H1 (cell line): ENCODE measurements at regions not wholly inside any gene's neighbourhood (a gene's known extent, or its start where the extent isn't known, plus 50 kb on each side); places are given as distances from the start of the nearest gene placed in this dataset.

ENCODE experiments used
- CBX5 ChIP-seq: fragments of 300-800, 300-1000 bp; sonication (generic); IDR thresholded peaks from 2 replicates; pipeline ENCODE4 v1.7.1; 2016; ENCODE audit warnings: antibody characterized with exemption, low read length, low read depth
- CEBPB ChIP-seq: IDR thresholded peaks from 2 replicates; pipeline ENCODE4 v1.6.1; 2012; ENCODE audit warnings: low read depth, low read length
- EP300 ChIP-seq, 2 experiments: IDR thresholded peaks; 1 replicate in 1 of 2; 2 replicates in 1 of 2; pipeline ENCODE4 v1.6.1; 2011 to 2012; ENCODE audit warnings: low read depth in 2 of 2, low read length in 2 of 2, mild to moderate bottlenecking in 2 of 2, borderline replicate concordance in 1 of 2, inconsistent platforms in 1 of 2, moderate library complexity in 1 of 2
- FOSL1 ChIP-seq: IDR thresholded peaks from 2 replicates; pipeline ENCODE4 v1.6.1; 2011; ENCODE audit warnings: mild to moderate bottlenecking, low read depth, low read length, moderate library complexity; ENCODE audit not compliant: insufficient read depth
- HDAC2 ChIP-seq, 2 experiments: fragments of 300-600 bp in 1 of 2; sonication (generic) in 1 of 2; IDR thresholded peaks; 2 replicates each; pipeline ENCODE4 v1.6.1; 2011 to 2012; ENCODE audit warnings: low read depth in 2 of 2, low read length in 2 of 2, mild to moderate bottlenecking in 2 of 2, moderate library complexity in 2 of 2, borderline replicate concordance in 1 of 2, inconsistent platforms in 1 of 2
- JUN ChIP-seq: IDR thresholded peaks from 2 replicates; pipeline ENCODE4 v1.6.1; 2011; ENCODE audit warnings: low read depth, mild to moderate bottlenecking, improper control_type of control experiment, low read length
- JUND ChIP-seq: IDR thresholded peaks from 2 replicates; pipeline ENCODE4 v1.6.1; 2011; ENCODE audit warnings: mild to moderate bottlenecking, improper control_type of control experiment, low read length
- POLR2A ChIP-seq, 2 experiments: IDR thresholded peaks; 1 replicate in 1 of 2; 2 replicates in 1 of 2; pipeline ENCODE4 v1.6.1; 2011; ENCODE audit warnings: low read depth in 2 of 2, low read length in 2 of 2, mild to moderate bottlenecking in 2 of 2; ENCODE audit errors: control extremely low read depth in 1 of 2
- TAF1 ChIP-seq: IDR thresholded peaks from 2 replicates; pipeline ENCODE4 v1.6.1; 2011; ENCODE audit warnings: mild to moderate bottlenecking, low read depth, low read length
- ZNF274 ChIP-seq: IDR thresholded peaks from 2 replicates; pipeline ENCODE4 v1.7.0; 2012; ENCODE audit warnings: low read length, borderline replicate concordance; ENCODE audit errors: extremely low read depth
- TF ChIP-seq, protein P1 (sequence below): IDR thresholded peaks from 2 replicates; pipeline ENCODE4 v1.6.1; 2012; ENCODE audit warnings: inconsistent platforms
- TF ChIP-seq, protein P2 (sequence below), 3 experiments: IDR thresholded peaks; 1 replicate in 2 of 3; 2 replicates in 1 of 3; pipeline versions ENCODE4 v1.5.1 to v1.6.1; 2011; ENCODE audit warnings: low read length in 3 of 3, mild to moderate bottlenecking in 3 of 3, inconsistent platforms in 2 of 3, low read depth in 1 of 3, moderate library complexity in 1 of 3; ENCODE audit not compliant: insufficient read depth in 1 of 3; ENCODE audit errors: control extremely low read depth in 1 of 3

DNA sequence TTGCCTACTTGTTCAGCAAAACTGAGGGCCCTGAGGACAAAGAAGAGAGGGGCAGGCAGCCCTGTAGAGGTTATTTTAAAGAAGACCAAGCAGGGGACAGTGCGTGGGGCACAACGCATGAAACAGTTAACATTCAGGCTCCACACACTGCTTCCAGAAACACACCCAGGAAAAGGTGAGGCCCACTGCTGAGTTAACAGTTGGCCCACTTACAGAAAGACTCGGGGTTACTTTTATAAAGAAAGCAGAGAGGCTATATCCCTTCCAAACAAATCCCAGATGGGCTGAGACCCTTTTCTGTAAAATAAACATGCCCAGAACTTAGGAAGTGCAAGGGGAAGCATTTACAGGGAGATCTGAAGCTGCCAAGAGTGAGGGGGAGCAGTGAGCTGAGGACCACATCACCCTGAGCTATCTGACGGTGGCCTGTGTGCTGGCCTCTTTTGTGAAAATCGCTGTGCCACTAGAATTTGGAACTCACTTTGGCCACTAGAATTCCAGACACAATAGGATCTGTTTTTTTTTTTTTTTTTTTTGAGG is 49.8 kb upstream of the SSTR4 start:
- TF ChIP-seq, protein P1, sequence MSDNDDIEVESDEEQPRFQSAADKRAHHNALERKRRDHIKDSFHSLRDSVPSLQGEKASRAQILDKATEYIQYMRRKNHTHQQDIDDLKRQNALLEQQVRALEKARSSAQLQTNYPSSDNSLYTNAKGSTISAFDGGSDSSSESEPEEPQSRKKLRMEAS = no peak
- no peak for TF ChIP-seq TAF1
- TF ChIP-seq, protein P2, sequence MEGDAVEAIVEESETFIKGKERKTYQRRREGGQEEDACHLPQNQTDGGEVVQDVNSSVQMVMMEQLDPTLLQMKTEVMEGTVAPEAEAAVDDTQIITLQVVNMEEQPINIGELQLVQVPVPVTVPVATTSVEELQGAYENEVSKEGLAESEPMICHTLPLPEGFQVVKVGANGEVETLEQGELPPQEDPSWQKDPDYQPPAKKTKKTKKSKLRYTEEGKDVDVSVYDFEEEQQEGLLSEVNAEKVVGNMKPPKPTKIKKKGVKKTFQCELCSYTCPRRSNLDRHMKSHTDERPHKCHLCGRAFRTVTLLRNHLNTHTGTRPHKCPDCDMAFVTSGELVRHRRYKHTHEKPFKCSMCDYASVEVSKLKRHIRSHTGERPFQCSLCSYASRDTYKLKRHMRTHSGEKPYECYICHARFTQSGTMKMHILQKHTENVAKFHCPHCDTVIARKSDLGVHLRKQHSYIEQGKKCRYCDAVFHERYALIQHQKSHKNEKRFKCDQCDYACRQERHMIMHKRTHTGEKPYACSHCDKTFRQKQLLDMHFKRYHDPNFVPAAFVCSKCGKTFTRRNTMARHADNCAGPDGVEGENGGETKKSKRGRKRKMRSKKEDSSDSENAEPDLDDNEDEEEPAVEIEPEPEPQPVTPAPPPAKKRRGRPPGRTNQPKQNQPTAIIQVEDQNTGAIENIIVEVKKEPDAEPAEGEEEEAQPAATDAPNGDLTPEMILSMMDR (IDR thresholded peaks at IDR 0.05; ENCODE audit: control extremely low read depth in 1 of 3, insufficient read depth in 1 of 3, low read depth in 1 of 3, low read length in 3 of 3) = no peak
- no peak for TF ChIP-seq JUN
- TF ChIP-seq JUND = no peak
- TF ChIP-seq EP300 (IDR thresholded peaks at IDR 0.05; ENCODE audit: borderline replicate concordance in 1 of 2, low read depth in 2 of 2, low read length in 2 of 2) = no peak
- no peak for TF ChIP-seq POLR2A (IDR thresholded peaks at IDR 0.05; ENCODE audit: control extremely low read depth in 1 of 2, low read depth in 2 of 2, low read length in 2 of 2)
- no peak for TF ChIP-seq FOSL1
- TF ChIP-seq ZNF274 = no peak
- no peak for TF ChIP-seq HDAC2 (IDR thresholded peaks at IDR 0.05; ENCODE audit: borderline replicate concordance in 1 of 2, low read depth in 2 of 2, low read length in 2 of 2)
- TF ChIP-seq CBX5 = no peak
- no peak for TF ChIP-seq CEBPB
